ENCODE measurements at regions not wholly inside any gene's neighbourhood (a gene's known extent, or its start where the extent isn't known, plus 50 kb on each side); places are given as distances from the start of the nearest gene placed in this dataset.

- TF ChIP-seq POLR2A (IDR thresholded peaks at IDR 0.05) (peak in 2 of 3 donors; percentile 31 to 35), CTCF (IDR thresholded peaks at IDR 0.05) (no peak)
Observed at GRCh38 chr19:30662211-30662861, 290.2 kb downstream of the ZNF536 start.

All from body of pancreas (tissue), 4 donors.